IMR-90 (cell line): ENCODE measurements at regions not wholly inside any gene's neighbourhood (a gene's known extent, or its start where the extent isn't known, plus 50 kb on each side); places are given as distances from the start of the nearest gene placed in this dataset.
A peak's percentile ranks its signal among the peaks of the same experiment; 100 is the strongest.

Experiments used
- ATAC-seq: fragments of 200-7000 bp; cut with Tn5 transposase; 2 replicates; pipeline ENCODE4 v1.9.1; 2020; ENCODE audit warnings: low read depth, mild to moderate bottlenecking, moderate library complexity
- BruUV-seq: library from RNA; stranded (reverse); fragments of 400-500 nt; replicated peaks from 2 replicates; lab custom pipeline; 2021; lab: Mats Ljungman, UMichigan
- CTCF ChIA-PET: fragments of 300-600 bp; formaldehyde crosslinking; extraction: SDS; loops from one replicate; lab custom pipeline; 2021; ENCODE audit warnings: antibody characterized with exemption; lab: Yijun Ruan, JAX
- POLR2A ChIA-PET: fragments of 300-600 bp; sonication (Branson Sonifier 250); formaldehyde crosslinking; loops from one replicate; lab custom pipeline; 2022; ENCODE audit warnings: antibody characterized with exemption; ENCODE audit not compliant: unreplicated experiment; lab: Charles Lee
- DNase-seq: peaks from one replicate; pipeline ENCODE4 v3.0.0; 2013
- H2AFZ ChIP-seq: replicated peaks from 2 replicates; pipeline ENCODE3; 2013; ENCODE audit warnings: low read length, mild to moderate bottlenecking; ENCODE audit not compliant: poor library complexity
- H2AK5ac ChIP-seq: 2 replicates; pipeline ENCODE4 v1.6.1; 2013; ENCODE audit warnings: low read depth, low read length, inconsistent platforms
- H2AK9ac ChIP-seq: replicated peaks from 2 replicates; pipeline ENCODE3; 2013; ENCODE audit warnings: mild to moderate bottlenecking, low read depth, low read length, moderate library complexity; ENCODE audit not compliant: poor library complexity
- H2BK120ac ChIP-seq: 2 replicates; pipeline ENCODE4 v1.6.1; 2013; ENCODE audit warnings: low read depth, low read length, inconsistent platforms
- H2BK15ac ChIP-seq: 3 replicates; pipeline ENCODE4 v1.6.1; 2013; ENCODE audit warnings: low read depth, low read length, inconsistent platforms
- H2BK20ac ChIP-seq: 2 replicates; pipeline ENCODE4 v1.6.1; 2013; ENCODE audit warnings: low read depth, mild to moderate bottlenecking, inconsistent platforms, low read length, moderate library complexity
- H2BK5ac ChIP-seq: 2 replicates; pipeline ENCODE4 v1.6.1; 2013; ENCODE audit warnings: mild to moderate bottlenecking, low read depth, low read length, inconsistent platforms; ENCODE audit not compliant: poor library complexity, severe bottlenecking
- H3K14ac ChIP-seq: replicated peaks from 2 replicates; pipeline ENCODE4 v1.6.1; 2013; ENCODE audit warnings: low read depth, low read length, inconsistent platforms
- H3K18ac ChIP-seq: 2 replicates; pipeline ENCODE4 v1.6.1; 2013; ENCODE audit warnings: low read depth, low read length, control low read depth
- H3K23ac ChIP-seq: 2 replicates; pipeline ENCODE4 v1.6.1; 2013; ENCODE audit warnings: low read depth, low read length, inconsistent platforms
- H3K27ac ChIP-seq: 2 replicates; pipeline ENCODE4 v1.5.1; 2013; ENCODE audit warnings: mild to moderate bottlenecking, control low read depth, low read length; ENCODE audit not compliant: insufficient read depth
- H3K27me3 ChIP-seq: 2 replicates; pipeline ENCODE4 v1.6.1; 2013; ENCODE audit warnings: low read length; ENCODE audit not compliant: control insufficient read depth, insufficient read depth
- H3K36me3 ChIP-seq: 2 replicates; pipeline ENCODE4 v1.6.1; 2013; ENCODE audit warnings: low read length, mixed read lengths; ENCODE audit not compliant: control insufficient read depth, insufficient read depth
- H3K4ac ChIP-seq: 2 replicates; pipeline ENCODE4 v1.6.1; 2013; ENCODE audit warnings: low read depth, low read length, inconsistent platforms
- H3K4me1 ChIP-seq: 2 replicates; pipeline ENCODE4 v1.6.1; 2013; ENCODE audit warnings: low read length, mixed read lengths; ENCODE audit not compliant: control insufficient read depth, insufficient read depth
- H3K4me2 ChIP-seq: 2 replicates; pipeline ENCODE4 v1.6.1; 2013; ENCODE audit warnings: low read depth, mild to moderate bottlenecking, control low read depth, low read length, moderate library complexity
- H3K4me3 ChIP-seq: 2 replicates; pipeline ENCODE4 v1.5.1; 2013; ENCODE audit warnings: low read depth, mild to moderate bottlenecking, control low read depth, low read length, moderate library complexity; ENCODE audit not compliant: insufficient read depth
- H3K56ac ChIP-seq: 2 replicates; pipeline ENCODE4 v1.6.1; 2013; ENCODE audit warnings: low read length, inconsistent platforms; ENCODE audit not compliant: insufficient read depth; ENCODE audit errors: extremely low read depth
- H3K79me1 ChIP-seq, 2 experiments: 2 replicates each; pipeline ENCODE4 v1.6.1; 2013; ENCODE audit warnings: low read length in 2 of 2, inconsistent platforms in 1 of 2, low read depth in 1 of 2
- H3K9ac ChIP-seq: 2 replicates; pipeline ENCODE4 v1.6.1; 2013; ENCODE audit warnings: low read depth, low read length, control low read depth
- H3K9me1 ChIP-seq: 2 replicates; pipeline ENCODE4 v1.6.1; 2013; ENCODE audit warnings: low read length, inconsistent platforms; ENCODE audit not compliant: insufficient read depth
- H3K9me3 ChIP-seq: 2 replicates; pipeline ENCODE4 v1.6.1; 2013; ENCODE audit warnings: low read length; ENCODE audit not compliant: control insufficient read depth, insufficient read depth
- H4K20me1 ChIP-seq: 2 replicates; pipeline ENCODE4 v1.6.1; 2013; ENCODE audit warnings: low read length, inconsistent platforms; ENCODE audit not compliant: insufficient read depth
- H4K5ac ChIP-seq: 2 replicates; pipeline ENCODE4 v1.6.1; 2013; ENCODE audit warnings: mild to moderate bottlenecking, low read depth, low read length, control low read depth
- H4K8ac ChIP-seq, 2 experiments: 2 replicates each; pipeline ENCODE4 v1.6.1; 2013; ENCODE audit warnings: low read depth in 2 of 2, low read length in 2 of 2, control low read depth in 1 of 2, inconsistent platforms in 1 of 2
- H4K91ac ChIP-seq: 2 replicates; pipeline ENCODE4 v1.6.1; 2013; ENCODE audit warnings: low read depth, low read length, inconsistent platforms; ENCODE audit not compliant: insufficient read depth
- FOS ChIP-seq: fragments of 150-350 bp; IDR thresholded peaks from 2 replicates; pipeline ENCODE4 v1.6.1; 2016; ENCODE audit warnings: low read depth, low read length
- MAFK ChIP-seq: IDR thresholded peaks from 2 replicates; pipeline ENCODE4 v1.6.1; 2012; ENCODE audit warnings: low read depth, low read length, improper control_type of control experiment
- WGBS, 2 experiments: methylation state at CpG; one replicate each; pipeline versions ENCODE4 v1.1.5 to v1.1.7; 2013; ENCODE audit warnings: missing lambda C conversion rate in 2 of 2; ENCODE audit not compliant: insufficient read length in 1 of 2; ENCODE audit errors: extremely low coverage in 2 of 2; 5-methylcytosine and 5-hydroxymethylcytosine counted together
- dilution Hi-C: fragments of 300-500 bp; cut with HindIII; formaldehyde crosslinking; loops from one replicate; pipeline ENCODE4 v1.14.3; 2018; ENCODE audit warnings: low sequenced_read_pairs; ENCODE audit not compliant: unreplicated experiment
- in situ Hi-C: fragments of 300-500 bp; cut with MboI; formaldehyde crosslinking; loops from 3 replicates; pipeline ENCODE4 v1.14.3; 2019; ENCODE audit warnings: low sequenced_read_pairs, inconsistent platforms, mixed read lengths
- intact Hi-C: fragments of 100-400 bp; cut with micrococcal nuclease; formaldehyde crosslinking; loops from 2 replicates; pipeline ENCODE4 v1.10.0; 2022

DNA sequence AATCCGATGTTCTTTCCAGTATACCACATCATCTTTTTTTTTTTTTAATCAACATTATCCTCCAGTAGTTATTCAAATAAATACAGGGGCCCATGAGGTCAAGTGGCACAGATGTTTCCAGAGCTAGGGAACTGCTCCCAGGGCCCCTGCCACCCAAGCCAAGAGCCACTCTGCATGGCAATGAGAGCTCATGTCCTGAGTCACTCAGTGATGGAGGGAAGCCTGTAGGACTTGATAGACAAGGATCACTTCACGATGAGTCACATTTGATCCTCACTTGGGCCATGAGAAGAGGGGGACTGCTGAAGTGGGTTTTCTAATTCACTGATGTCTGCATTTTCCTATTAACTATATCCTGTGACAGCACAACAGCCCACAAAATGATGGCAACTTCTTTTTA, 127.0 kb upstream of the PKDCC start:
- Histone ChIP-seq H3K23ac (no peak overlapping the region), H4K20me1 (no peaks in the 10 kb centered on the region), H3K36me3 (no peaks in the 10 kb centered on the region), H2BK5ac (no peak overlapping the region), H2AK5ac (no peak overlapping the region), H3K9me1 (no peaks in the 10 kb centered on the region), H2AFZ (peak overlapping the region; percentile 67), H3K4ac (no peak overlapping the region), H3K79me1 (no peaks in the 10 kb centered on the region), H4K8ac (no peak overlapping the region), H2BK15ac (no peak overlapping the region), H3K27me3 (peaks cover 5% of the 10 kb centered on the region), H3K9ac (no peak overlapping the region), H3K4me1 (no peaks in the 10 kb centered on the region; the same call in 1 of the 2 replicates), H3K27ac (no peak overlapping the region), H4K5ac (no peak overlapping the region), H3K14ac (no peak overlapping the region), H3K4me2 (no peak overlapping the region), H3K18ac (no peak overlapping the region; the same call in 1 of the 2 replicates), H4K91ac (no peak overlapping the region), H2BK120ac (no peak overlapping the region), H3K9me3 (no peaks in the 10 kb centered on the region), H3K4me3 (no peak overlapping the region), H2BK20ac (no peak overlapping the region), H3K56ac (no peak overlapping the region), H2AK9ac (no peak overlapping the region)
- DNase-seq, result no peak
- no TSS peak for BruUV-seq
- ATAC-seq, result no peak
- TF ChIP-seq FOS, result no peak
- no peak for TF ChIP-seq MAFK
- dilution Hi-C loops (no loop called here), in situ Hi-C loops (no loop called here), intact Hi-C loops (no loop called here)
- ChIA-PET CTCF (interaction anchor here (0.6 kb wide), 1 partner anchor 18 kb away, joined by 3 read pairs; no protein-coding TSS in a partner anchor), POLR2A (no interaction called here)
- whole genome bisulfite sequencing, 2 experiments, result no CpG with 5 or more reads among the region's 2 CpGs
